Ovary (tissue), 3 donors: ENCODE measurements at regions not wholly inside any gene's neighbourhood (a gene's known extent, or its start where the extent isn't known, plus 50 kb on each side); places are given as distances from the start of the nearest gene placed in this dataset.

ENCODE experiments used
- EP300 ChIP-seq: sonication (generic); formaldehyde crosslinking; IDR thresholded peaks from one replicate; pipeline ENCODE4 v1.6.1; 2017; ENCODE audit warnings: antibody characterized with exemption
- POLR2A ChIP-seq: fragments of 450-650 bp; IDR thresholded peaks from one replicate; pipeline ENCODE4 v1.6.1; 2017; ENCODE audit warnings: antibody characterized with exemption, mild to moderate bottlenecking, moderate library complexity
- TF ChIP-seq, protein P1 (sequence below), 3 donors: fragments of 450-650 bp in 2 of 3; fragments of 200-600 bp in 1 of 3; IDR thresholded peaks; one replicate each; pipeline versions ENCODE4 v1.5.1 to v1.8.0; 2016 to 2022; ENCODE audit warnings: antibody characterized with exemption in 3 of 3, mild to moderate bottlenecking in 1 of 3
- donor health status: DM: no; HTN: no; CAD: no.

GRCh38 chr4:38500433-38500832 is 163.6 kb upstream of the KLF3 start:
- TF ChIP-seq, protein P1, sequence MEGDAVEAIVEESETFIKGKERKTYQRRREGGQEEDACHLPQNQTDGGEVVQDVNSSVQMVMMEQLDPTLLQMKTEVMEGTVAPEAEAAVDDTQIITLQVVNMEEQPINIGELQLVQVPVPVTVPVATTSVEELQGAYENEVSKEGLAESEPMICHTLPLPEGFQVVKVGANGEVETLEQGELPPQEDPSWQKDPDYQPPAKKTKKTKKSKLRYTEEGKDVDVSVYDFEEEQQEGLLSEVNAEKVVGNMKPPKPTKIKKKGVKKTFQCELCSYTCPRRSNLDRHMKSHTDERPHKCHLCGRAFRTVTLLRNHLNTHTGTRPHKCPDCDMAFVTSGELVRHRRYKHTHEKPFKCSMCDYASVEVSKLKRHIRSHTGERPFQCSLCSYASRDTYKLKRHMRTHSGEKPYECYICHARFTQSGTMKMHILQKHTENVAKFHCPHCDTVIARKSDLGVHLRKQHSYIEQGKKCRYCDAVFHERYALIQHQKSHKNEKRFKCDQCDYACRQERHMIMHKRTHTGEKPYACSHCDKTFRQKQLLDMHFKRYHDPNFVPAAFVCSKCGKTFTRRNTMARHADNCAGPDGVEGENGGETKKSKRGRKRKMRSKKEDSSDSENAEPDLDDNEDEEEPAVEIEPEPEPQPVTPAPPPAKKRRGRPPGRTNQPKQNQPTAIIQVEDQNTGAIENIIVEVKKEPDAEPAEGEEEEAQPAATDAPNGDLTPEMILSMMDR (IDR thresholded peaks at IDR 0.05): no peak
- TF ChIP-seq POLR2A (no peak), EP300 (no peak)
